Keratinocyte (primary cell): ENCODE measurements at regions not wholly inside any gene's neighbourhood (a gene's known extent, or its start where the extent isn't known, plus 50 kb on each side); places are given as distances from the start of the nearest gene placed in this dataset.

Source experiments
- DNase-seq: peaks from one replicate; pipeline ENCODE4 v3.0.0-alpha.2; 2011; ENCODE audit warnings: low read depth, missing footprints, low spot score
- FAIRE-seq: peaks from 2 replicates; lab custom pipeline; 2011; peaks lifted over from hg19 to GRCh38; lab: Jason Lieb, UNC
- H2AFZ ChIP-seq: 2 replicates; pipeline ENCODE4 v1.6.0; 2012; ENCODE audit warnings: low read length, control low read depth, inconsistent platforms; ENCODE audit not compliant: control insufficient read depth
- H3K27ac ChIP-seq: 2 replicates; pipeline ENCODE4 v1.5.1; 2011; ENCODE audit warnings: low read length; ENCODE audit not compliant: control insufficient read depth, insufficient read depth
- H3K27me3 ChIP-seq: 3 replicates; pipeline ENCODE4 v1.6.0; 2011; ENCODE audit warnings: low read length; ENCODE audit not compliant: control insufficient read depth, insufficient read depth; ENCODE audit errors: extremely low read depth
- H3K36me3 ChIP-seq, 2 experiments: 2 replicates in 1 of 2; 3 replicates in 1 of 2; pipeline ENCODE4 v1.5.1; 2011; ENCODE audit warnings: low read length in 2 of 2, mild to moderate bottlenecking in 1 of 2; ENCODE audit not compliant: control insufficient read depth in 2 of 2, insufficient read depth in 2 of 2; ENCODE audit errors: extremely low read depth in 1 of 2
- H3K4me1 ChIP-seq: 3 replicates; pipeline ENCODE4 v1.5.1; 2011; ENCODE audit warnings: low read length; ENCODE audit not compliant: control insufficient read depth, insufficient read depth; ENCODE audit errors: extremely low read depth
- H3K4me2 ChIP-seq: 3 replicates; pipeline ENCODE4 v1.6.0; 2011; ENCODE audit warnings: low read depth, low read length; ENCODE audit not compliant: control insufficient read depth, insufficient read depth; ENCODE audit errors: extremely low read depth
- H3K4me3 ChIP-seq, 3 experiments: fragments of 200-600 bp in 1 of 3; sonication (generic) in 1 of 3; 2 replicates in 2 of 3; 3 replicates in 1 of 3; pipeline ENCODE4 v1.5.1; 2011 to 2016; ENCODE audit warnings: low read length in 3 of 3, mild to moderate bottlenecking in 3 of 3, control low read depth in 2 of 3, inconsistent platforms in 1 of 3, low read depth in 1 of 3, mixed read lengths in 1 of 3, mixed run types in 1 of 3, moderate library complexity in 1 of 3; ENCODE audit not compliant: control insufficient read depth in 2 of 3, insufficient read depth in 2 of 3; ENCODE audit errors: extremely low read depth in 1 of 3
- H3K79me2 ChIP-seq: 2 replicates; pipeline ENCODE4 v1.6.0; 2012; ENCODE audit warnings: low read length; ENCODE audit not compliant: control insufficient read depth, insufficient read depth
- H3K9ac ChIP-seq: 3 replicates; pipeline ENCODE4 v1.6.0; 2011; ENCODE audit warnings: low read length; ENCODE audit not compliant: control insufficient read depth, insufficient read depth; ENCODE audit errors: extremely low read depth
- H3K9me1 ChIP-seq: 3 replicates; pipeline ENCODE4 v1.6.0; 2011; ENCODE audit warnings: low read length; ENCODE audit not compliant: control insufficient read depth, insufficient read depth; ENCODE audit errors: extremely low read depth
- H3K9me3 ChIP-seq: 2 replicates; pipeline ENCODE4 v1.5.1; 2012; ENCODE audit warnings: low read depth, low read length; ENCODE audit not compliant: control insufficient read depth
- H4K20me1 ChIP-seq: 3 replicates; pipeline ENCODE4 v1.6.0; 2011; ENCODE audit warnings: low read length; ENCODE audit not compliant: control insufficient read depth, insufficient read depth; ENCODE audit errors: extremely low read depth
- EZH2 ChIP-seq: IDR thresholded peaks from one replicate; pipeline ENCODE4 v1.6.1; 2012; ENCODE audit warnings: inconsistent platforms, mild to moderate bottlenecking, low read length, moderate library complexity
- dilution Hi-C: fragments of 300-500 bp; cut with MboI; formaldehyde crosslinking; loops from one replicate; pipeline ENCODE4 v1.7.0; 2020; ENCODE audit warnings: low sequenced_read_pairs; ENCODE audit not compliant: extremely low pct_ligation_motif_present
- TF ChIP-seq, protein P1 (sequence below), 3 experiments: IDR thresholded peaks in 1 of 3; conservative IDR thresholded peaks in 1 of 3; optimal IDR thresholded peaks in 1 of 3; 2 replicates in 2 of 3; 3 replicates in 1 of 3; pipeline versions ENCODE3 to v1.5.1; 2011; ENCODE audit warnings: low read length in 3 of 3, mild to moderate bottlenecking in 3 of 3, moderate library complexity in 2 of 3, control low read depth in 1 of 3, inconsistent platforms in 1 of 3; ENCODE audit not compliant: insufficient read depth in 2 of 3; ENCODE audit errors: extremely low read depth in 1 of 3

- no peaks in the 10 kb centered on the region for H4K20me1 ChIP-seq
- H3K79me2 ChIP-seq = no peaks in the 10 kb centered on the region
- no peaks in the 10 kb centered on the region for H3K9me3 ChIP-seq
- no peaks in the 10 kb centered on the region for H3K27me3 ChIP-seq
- H3K9ac ChIP-seq = no peak overlapping the region
- no peak overlapping the region for H3K4me2 ChIP-seq
- TF ChIP-seq EZH2 = no peak
- TF ChIP-seq, protein P1, sequence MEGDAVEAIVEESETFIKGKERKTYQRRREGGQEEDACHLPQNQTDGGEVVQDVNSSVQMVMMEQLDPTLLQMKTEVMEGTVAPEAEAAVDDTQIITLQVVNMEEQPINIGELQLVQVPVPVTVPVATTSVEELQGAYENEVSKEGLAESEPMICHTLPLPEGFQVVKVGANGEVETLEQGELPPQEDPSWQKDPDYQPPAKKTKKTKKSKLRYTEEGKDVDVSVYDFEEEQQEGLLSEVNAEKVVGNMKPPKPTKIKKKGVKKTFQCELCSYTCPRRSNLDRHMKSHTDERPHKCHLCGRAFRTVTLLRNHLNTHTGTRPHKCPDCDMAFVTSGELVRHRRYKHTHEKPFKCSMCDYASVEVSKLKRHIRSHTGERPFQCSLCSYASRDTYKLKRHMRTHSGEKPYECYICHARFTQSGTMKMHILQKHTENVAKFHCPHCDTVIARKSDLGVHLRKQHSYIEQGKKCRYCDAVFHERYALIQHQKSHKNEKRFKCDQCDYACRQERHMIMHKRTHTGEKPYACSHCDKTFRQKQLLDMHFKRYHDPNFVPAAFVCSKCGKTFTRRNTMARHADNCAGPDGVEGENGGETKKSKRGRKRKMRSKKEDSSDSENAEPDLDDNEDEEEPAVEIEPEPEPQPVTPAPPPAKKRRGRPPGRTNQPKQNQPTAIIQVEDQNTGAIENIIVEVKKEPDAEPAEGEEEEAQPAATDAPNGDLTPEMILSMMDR (optimal IDR thresholded peaks at IDR 0.05 in 1 of 3, IDR thresholded peaks at IDR 0.05 in 1 of 3, conservative IDR thresholded peaks at IDR 0.05 in 1 of 3; ENCODE audit: extremely low read depth in 1 of 3, insufficient read depth in 2 of 3, low read length in 3 of 3) = no peak
- no peaks in the 10 kb centered on the region for H3K36me3 ChIP-seq
- no peak overlapping the region for H3K27ac ChIP-seq
- FAIRE-seq (no peak), DNase-seq (no peak)
- no peak overlapping the region for H2AFZ ChIP-seq
- dilution Hi-C loops = no loop called here
- H3K4me3 ChIP-seq = no peak overlapping the region
- no peaks in the 10 kb centered on the region for H3K4me1 ChIP-seq
- H3K9me1 ChIP-seq = no peaks in the 10 kb centered on the region
These were observed 60.3 kb downstream of the BHLHE40 start for GRCh38 chr3:5039585-5039984.

GRCh38 chr3:5041315-5041714 lies 62.1 kb downstream of the BHLHE40 start:
- FAIRE-seq (no peak), DNase-seq (no peak)
- H3K9ac ChIP-seq = no peak overlapping the region
- H3K4me1 ChIP-seq = no peaks in the 10 kb centered on the region
- no peak overlapping the region for H3K4me3 ChIP-seq
- H2AFZ ChIP-seq = no peak overlapping the region
- H3K36me3 ChIP-seq = no peaks in the 10 kb centered on the region
- dilution Hi-C loops = no loop called here
- no peaks in the 10 kb centered on the region for H3K79me2 ChIP-seq
- TF ChIP-seq EZH2 = no peak
- TF ChIP-seq, protein P1 (optimal IDR thresholded peaks at IDR 0.05 in 1 of 3, IDR thresholded peaks at IDR 0.05 in 1 of 3, conservative IDR thresholded peaks at IDR 0.05 in 1 of 3; ENCODE audit: extremely low read depth in 1 of 3, insufficient read depth in 2 of 3, low read length in 3 of 3) = no peak
- H3K9me3 ChIP-seq = no peaks in the 10 kb centered on the region
- H3K27me3 ChIP-seq = no peaks in the 10 kb centered on the region
- H3K9me1 ChIP-seq = no peaks in the 10 kb centered on the region
- H3K4me2 ChIP-seq = no peak overlapping the region
- no peak overlapping the region for H3K27ac ChIP-seq
- H4K20me1 ChIP-seq = no peaks in the 10 kb centered on the region
